Stimulated activated CD8-positive, alpha-beta memory T cell treated with anti-CD3 and anti-CD28 coated beads, Interleukin-2, amount 100 ng/mL, for 1 hour (primary cell): ENCODE measurements at regions not wholly inside any gene's neighbourhood (a gene's known extent, or its start where the extent isn't known, plus 50 kb on each side); places are given as distances from the start of the nearest gene placed in this dataset.

ENCODE experiments used
- DNase-seq, 2 donors: peaks; one replicate each; pipeline ENCODE4 v3.0.0-alpha.2; 2020; ENCODE audit warnings: low read depth in 2 of 2

- no peak for DNase-seq
These were observed 408.1 kb downstream of the GALR1 start for GRCh38 chr18:77657651-77658298.

DNA sequence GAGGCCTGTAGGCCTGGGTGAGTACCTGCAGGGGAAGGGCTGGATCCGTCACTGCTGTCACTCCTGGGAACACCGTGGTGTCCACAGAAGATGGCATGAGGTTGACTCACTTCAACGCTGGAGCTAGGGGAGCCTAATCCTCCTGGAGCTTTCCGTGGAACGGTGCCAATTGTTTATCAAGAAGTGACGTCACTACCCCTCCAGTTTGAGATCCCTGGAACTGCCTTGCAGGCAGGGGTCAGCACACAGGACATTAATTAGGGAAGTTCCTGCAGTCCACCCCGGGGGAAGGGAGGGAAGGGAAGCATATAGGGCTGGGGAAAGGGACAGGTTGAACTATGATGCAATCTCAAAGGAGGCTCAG lies 408.6 kb downstream of the GALR1 start:
- DNase-seq: no peak

GRCh38 chr18:77658751-77659448 lies 409.3 kb downstream of the GALR1 start:
- no peak for DNase-seq

- no peak for DNase-seq
These were observed 417.0 kb downstream of the GALR1 start for GRCh38 chr18:77666613-77667012.

DNA sequence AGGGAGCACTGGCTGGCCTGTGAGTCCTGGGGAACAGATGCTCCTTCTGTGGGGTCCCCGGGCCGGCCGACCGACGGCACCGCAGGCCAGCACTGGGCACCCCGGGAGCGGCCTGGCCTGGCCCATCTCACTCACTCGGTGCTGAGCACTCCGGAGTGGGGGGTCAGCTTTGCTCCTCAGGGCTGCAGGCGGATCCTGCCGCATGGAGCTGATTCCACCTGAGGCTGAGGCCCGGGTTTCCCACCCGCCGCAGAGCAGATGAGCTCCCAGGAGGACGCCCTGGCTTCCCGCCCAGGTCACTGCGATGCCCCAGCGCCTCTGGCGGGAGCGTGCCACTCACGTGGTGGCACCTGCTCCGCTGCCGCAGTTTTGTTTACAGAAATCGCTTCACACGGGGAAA lies 418.6 kb downstream of the GALR1 start:
- DNase-seq: no peak

DNA sequence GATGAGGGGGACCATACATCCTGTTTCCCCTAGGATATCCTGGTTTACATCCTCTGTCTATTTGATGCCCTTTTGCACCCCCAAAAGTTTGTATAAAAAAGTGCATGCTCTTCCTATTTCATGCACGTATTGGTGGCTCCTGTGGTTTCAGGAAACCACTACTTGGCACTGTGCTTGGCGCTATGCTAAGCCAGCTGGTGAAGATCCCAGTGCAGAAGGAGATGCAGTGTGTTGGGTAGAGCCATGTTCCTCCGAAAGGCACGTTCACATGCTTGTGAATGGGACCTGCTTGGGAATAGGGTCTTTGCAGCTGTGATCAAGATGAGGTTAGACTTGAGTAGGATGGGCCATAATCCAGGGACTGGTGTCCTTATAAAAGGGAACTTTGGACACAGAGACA lies 419.7 kb downstream of the GALR1 start:
- no peak for DNase-seq

DNA sequence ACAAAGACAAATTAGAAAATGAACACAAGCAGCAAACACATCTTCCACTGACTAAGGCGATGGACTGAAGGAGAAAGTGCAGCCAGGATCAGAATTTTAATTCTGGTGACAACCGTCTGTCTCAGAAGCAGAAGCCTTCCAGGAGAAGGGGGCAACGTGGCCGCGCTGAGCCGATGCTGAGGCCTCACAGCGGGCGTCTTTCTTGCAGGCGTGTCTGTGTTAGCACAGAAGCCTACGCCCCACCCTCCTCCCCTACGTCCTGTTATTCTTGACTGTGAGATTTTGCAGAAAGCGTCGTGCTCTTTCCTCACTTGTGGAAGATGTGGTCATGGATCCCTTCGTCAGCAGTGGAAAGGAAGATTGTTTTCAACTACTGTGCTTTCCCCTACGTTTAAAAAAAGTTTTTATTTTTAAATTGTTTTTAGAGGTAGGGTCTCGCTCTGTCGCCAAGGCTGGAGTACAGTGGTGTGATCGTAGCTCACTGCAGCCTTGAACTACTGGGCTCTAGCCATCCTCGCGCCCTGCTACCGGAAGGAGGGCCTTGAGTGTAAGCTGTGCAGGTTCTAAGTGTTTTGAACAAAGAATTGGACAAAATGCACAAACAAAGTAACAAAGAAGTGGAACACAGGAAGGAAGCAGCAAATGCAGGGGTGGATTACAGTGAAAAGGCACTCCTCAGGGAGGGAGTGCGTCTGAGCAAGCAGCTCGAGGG lies 422.0 kb downstream of the GALR1 start:
- DNase-seq: no peak

DNA sequence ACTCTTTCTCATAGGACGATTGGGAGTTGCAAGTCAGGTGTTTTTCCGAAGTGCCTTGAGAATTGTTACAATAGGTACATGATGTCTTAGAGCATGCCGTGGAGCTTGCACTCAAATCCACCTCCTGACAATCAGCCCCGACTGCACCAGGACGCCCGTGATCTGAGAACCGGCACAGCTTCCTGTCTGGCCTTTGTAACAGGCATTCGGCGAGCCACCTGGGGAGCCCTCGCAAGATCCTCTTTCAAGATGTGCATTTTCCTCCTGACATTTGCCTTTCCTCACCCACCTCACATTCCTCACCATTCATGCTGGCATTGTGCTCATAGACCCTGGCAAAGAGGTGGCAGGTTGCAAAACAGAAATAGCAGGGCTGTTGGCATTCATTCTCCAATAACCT lies 427.3 kb downstream of the GALR1 start:
- DNase-seq: no peak

DNA sequence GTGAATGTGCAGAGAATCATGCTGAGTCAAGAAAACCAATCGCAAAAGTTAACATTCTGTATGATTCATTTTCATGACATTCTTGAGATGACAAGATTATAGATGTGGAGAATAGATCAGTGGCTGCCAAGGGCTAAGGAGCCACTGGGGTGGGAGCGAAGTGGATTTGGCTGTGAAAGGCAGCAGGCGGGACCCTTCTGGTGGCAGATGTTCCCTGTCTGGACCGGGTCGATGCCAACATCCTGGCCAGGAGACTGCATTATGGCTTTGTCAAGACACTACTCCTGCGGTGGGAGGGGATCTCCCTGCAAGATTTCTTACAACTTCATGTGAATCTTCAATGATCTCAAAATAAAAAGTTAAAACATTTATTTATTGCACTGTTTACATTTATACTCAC lies 427.9 kb downstream of the GALR1 start:
- no peak for DNase-seq

DNA sequence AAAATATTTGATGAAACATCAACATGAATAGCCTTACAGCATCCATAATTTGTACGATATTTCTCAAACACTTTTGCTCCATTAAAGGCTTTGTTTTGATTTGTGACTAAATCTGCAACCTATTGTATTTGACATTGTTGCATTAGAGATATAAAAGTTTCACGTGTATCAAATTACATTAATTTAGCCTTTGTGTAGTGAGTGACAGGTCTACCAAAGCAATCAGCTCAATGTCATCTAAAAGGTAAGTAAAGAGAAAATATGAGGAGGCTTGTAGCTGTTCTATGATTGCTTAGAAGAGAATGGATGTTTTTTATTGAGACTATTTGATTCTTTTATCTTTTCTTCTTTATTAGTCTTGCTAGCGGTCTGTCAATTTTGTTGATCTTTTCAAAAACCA lies 430.2 kb downstream of the GALR1 start:
- no peak for DNase-seq

DNA sequence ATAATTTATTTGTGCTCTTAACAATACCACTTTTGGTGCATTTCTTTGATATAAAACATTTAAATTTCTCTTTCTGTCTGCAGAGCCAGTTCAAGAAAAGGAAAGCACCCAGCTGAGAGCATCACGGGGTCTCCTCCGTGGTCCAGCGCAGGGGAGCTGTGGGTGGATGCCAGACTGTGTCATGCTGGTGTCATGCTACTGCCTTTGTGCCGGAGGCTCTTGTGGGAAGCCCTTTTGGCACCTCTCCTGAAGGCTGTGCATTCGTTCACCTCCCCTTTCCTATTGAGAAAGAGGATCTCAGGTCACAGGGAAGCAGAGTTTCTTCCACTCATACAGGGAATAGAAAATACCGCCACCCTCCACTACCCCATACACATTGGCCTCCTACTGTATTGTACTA lies 450.4 kb downstream of the GALR1 start:
- no peak for DNase-seq

DNA sequence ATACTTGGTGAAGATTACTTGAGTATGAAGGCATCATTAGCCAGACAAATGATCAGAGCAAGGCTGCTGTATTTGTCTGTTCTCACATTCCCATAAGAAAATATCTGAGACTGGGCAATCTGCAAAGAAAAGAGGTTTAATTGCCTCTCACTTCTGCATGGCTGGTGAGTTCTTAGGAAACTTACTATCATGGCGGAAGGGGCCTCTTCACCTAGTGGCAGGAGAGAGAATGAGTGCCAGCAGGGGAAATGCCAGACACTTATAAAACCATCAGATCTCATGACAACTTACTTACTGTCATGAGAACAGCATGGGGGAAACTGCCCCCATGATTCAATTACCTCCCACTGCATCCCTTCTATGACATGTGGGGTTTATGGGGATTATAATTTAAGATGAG lies 452.3 kb downstream of the GALR1 start:
- no peak for DNase-seq

- no peak for DNase-seq
These were observed 453.0 kb downstream of the GALR1 start for GRCh38 chr18:77702686-77703085.

DNA sequence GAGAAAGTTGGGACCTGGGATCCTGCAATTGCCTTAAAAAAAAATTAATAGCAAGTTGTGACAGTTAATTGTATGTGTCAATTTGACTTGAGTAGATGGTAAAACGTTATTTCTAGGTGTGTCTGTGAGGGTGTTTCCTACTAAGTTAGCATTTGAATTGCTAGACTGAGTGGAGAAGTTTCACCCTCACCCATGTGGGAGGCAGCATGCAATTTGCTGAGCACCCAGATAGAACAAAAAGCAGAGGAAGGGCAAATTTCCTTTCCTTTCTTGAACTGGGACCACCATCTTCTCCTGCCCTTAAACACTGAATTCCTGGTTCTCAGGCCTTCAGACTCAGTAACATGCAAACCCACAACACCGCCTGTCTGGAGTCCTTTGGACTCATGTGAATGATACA lies 455.7 kb downstream of the GALR1 start:
- no peak for DNase-seq

DNA sequence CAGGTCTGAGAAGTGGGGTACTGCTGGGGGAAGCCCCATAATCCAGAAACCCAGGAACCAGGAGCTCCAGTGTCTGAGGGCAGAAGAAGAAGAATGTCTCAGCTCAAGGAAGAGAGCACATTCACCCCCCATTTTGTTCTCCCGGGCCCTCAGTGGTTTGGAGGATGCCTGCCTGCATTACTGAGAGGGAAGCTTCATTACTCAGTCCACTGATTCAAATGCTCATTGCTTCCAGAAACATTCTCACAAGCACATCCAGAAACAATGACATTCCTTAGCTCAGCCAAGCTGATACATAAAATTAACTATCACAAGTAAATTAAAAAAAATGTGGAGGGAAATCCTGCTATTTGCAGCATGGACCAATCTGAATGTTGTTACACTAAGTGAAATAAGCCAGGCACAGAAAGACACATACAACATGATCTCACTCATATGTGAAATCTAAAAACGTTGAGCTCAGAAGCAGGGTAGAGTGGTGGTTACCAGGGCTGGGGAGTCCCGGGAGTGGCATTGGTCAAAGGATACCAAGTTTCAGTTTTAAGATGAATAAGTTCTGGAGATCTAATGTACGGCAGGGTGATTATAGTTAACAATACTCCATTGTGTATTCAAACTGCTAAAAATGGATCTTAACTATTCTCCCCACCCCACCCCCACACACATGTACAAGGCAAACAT lies 459.3 kb downstream of the GALR1 start:
- DNase-seq: no peak

- DNase-seq: no peak
These were observed 461.4 kb downstream of the GALR1 start for GRCh38 chr18:77711096-77711495.

GRCh38 chr18:77714716-77715115 lies 465.1 kb downstream of the GALR1 start:
- no peak for DNase-seq

DNA sequence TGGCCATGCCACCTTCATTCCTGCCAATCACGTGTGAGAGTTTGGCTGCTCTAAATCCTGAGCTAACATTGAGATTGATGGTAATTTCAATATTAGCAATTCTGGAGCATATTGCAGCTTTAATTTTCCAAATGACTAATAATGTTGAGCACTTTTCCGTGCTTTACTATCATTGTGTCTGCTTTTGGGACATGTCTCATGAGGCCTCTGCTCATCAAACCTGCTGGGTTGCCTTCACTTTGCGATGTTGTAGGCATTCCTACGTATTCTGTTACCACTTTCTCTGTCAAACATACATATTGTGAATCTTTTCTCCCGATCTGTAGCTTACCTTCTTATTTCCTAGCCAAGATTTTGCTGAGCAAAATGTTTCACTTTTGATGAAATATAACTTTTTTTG lies 466.6 kb downstream of the GALR1 start:
- DNase-seq: no peak

DNA sequence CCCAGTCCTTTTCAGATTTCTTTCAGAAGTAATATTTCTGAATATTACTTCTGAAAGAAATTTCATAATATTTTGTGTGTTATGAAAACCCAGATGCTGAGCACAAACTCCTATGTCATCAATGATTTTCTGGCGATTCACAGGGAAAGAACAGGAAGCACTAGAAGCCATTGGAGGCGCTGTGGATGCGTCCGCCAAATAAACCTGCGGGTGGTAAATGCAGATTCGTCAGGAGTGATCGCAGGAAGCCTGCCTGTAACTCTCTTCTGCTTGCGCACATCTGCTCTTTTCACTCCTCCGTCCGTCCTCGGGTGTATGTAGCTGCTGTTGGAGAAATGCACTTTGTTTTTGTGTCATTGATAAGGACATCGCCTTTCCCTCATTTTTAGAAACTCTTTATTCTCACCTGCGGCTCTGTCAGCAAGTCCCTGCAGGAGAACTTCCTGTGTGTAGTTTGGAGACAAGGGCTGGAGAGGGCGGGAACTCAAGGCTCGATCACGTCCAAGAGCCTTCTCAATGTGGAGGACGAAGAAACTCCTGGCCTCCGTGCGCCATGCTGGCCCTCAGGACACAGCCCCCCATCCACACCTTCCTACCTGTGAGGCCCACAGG lies 483.8 kb downstream of the GALR1 start:
- DNase-seq: no peak

DNA sequence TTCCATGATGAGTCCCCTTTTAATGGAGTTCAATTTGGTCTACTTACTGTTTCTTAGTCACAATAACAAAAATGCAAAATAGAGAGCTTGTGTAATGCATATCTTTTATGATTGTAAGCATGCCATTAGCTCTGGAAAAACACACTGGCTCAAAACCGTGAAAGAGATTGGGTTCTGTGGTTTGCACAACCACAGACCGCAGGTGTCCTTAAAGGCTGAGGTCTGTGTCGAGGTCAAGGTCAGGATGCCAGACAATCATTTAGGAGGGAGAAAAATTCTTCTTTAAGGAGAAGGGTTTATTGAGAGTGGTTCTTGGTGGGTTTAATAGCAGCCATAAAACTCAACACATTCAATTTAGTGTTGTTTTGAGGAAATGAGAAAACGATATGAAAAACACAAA lies 487.2 kb downstream of the GALR1 start:
- no peak for DNase-seq

GRCh38 chr18:77737405-77737804 lies 487.8 kb downstream of the GALR1 start:
- no peak for DNase-seq

DNA sequence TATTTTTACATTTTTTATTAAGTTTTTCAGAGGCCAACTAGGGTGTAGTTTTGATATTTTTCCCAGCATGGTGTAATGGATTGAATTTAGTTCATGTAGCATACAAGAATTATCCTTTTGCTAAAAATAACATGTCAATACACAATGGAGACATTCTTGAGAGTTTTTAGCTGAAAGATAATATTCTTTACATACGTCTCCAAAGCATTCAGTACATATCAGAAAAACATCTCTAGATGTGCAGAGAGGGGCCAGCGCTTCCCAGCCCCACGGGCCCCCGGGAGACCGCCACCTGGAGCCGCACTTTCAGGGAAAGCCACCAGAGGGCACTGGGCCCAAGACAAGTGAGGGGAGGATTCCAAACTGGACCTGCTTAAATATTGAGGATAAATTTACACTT lies 499.4 kb downstream of the GALR1 start:
- DNase-seq: no peak
